Cardiac muscle cell (in vitro differentiated cells and primary cell): ENCODE measurements at regions not wholly inside any gene's neighbourhood (a gene's known extent, or its start where the extent isn't known, plus 50 kb on each side); places are given as distances from the start of the nearest gene placed in this dataset.

Source experiments
- DNase-seq, 2 donors: peaks; one replicate each; pipeline versions ENCODE4 v3.0.0 to v3.0.0-alpha.2; 2010 to 2017; ENCODE audit warnings: low read depth in 1 of 2, low spot score in 1 of 2
- H3K27ac ChIP-seq: fragments of 200-600 bp; sonication (generic); 2 replicates; pipeline ENCODE4 v1.5.1; 2016
- H3K27me3 ChIP-seq: fragments of 200-600 bp; sonication (generic); 2 replicates; pipeline ENCODE4 v1.6.0; 2016; ENCODE audit warnings: control low read depth
- H3K36me3 ChIP-seq: fragments of 200-600 bp; sonication (generic); 2 replicates; pipeline ENCODE4 v1.5.1; 2016; ENCODE audit warnings: control low read depth
- H3K4me1 ChIP-seq: fragments of 200-600 bp; sonication (generic); 2 replicates; pipeline ENCODE4 v1.8.1; 2017; ENCODE audit warnings: low read depth, mild to moderate bottlenecking, mixed run types
- H3K4me3 ChIP-seq: fragments of 200-600 bp; sonication (generic); 2 replicates; pipeline ENCODE4 v1.5.1; 2016; ENCODE audit warnings: mild to moderate bottlenecking
- H3K9me3 ChIP-seq: fragments of 200-600 bp; sonication (generic); 2 replicates; pipeline ENCODE4 v1.5.1; 2017; ENCODE audit warnings: low read depth, mild to moderate bottlenecking, control low read depth
- CTCF ChIP-seq: IDR thresholded peaks from 2 replicates; pipeline ENCODE4 v1.5.1; 2012; ENCODE audit warnings: low read depth, mild to moderate bottlenecking, low read length

GRCh38 chr2:43138441-43138840, 88.0 kb downstream of the ZFP36L2 start:
- Histone ChIP-seq H3K36me3 (no peaks in the 10 kb centered on the region), H3K27ac (no peak overlapping the region), H3K9me3 (no peaks in the 10 kb centered on the region), H3K27me3 (no peaks in the 10 kb centered on the region), H3K4me1 (no peaks in the 10 kb centered on the region), H3K4me3 (no peak overlapping the region)
- DNase-seq: no peak
- TF ChIP-seq CTCF: no peak

GRCh38 chr2:43136876-43137275, 89.5 kb downstream of the ZFP36L2 start:
- Histone ChIP-seq H3K9me3 (no peaks in the 10 kb centered on the region), H3K4me1 (no peaks in the 10 kb centered on the region), H3K4me3 (no peak overlapping the region), H3K27me3 (no peaks in the 10 kb centered on the region), H3K27ac (no peak overlapping the region), H3K36me3 (no peaks in the 10 kb centered on the region)
- no peak for DNase-seq
- TF ChIP-seq CTCF: no peak

GRCh38 chr2:43136011-43136799, 90.2 kb downstream of the ZFP36L2 start:
- Histone ChIP-seq H3K4me3 (no peak overlapping the region), H3K27me3 (no peaks in the 10 kb centered on the region), H3K36me3 (no peaks in the 10 kb centered on the region), H3K9me3 (no peaks in the 10 kb centered on the region), H3K4me1 (no peaks in the 10 kb centered on the region), H3K27ac (no peak overlapping the region)
- no peak for DNase-seq
- TF ChIP-seq CTCF: no peak

- Histone ChIP-seq H3K4me1 (no peaks in the 10 kb centered on the region), H3K27me3 (no peaks in the 10 kb centered on the region), H3K27ac (no peak overlapping the region), H3K36me3 (no peaks in the 10 kb centered on the region), H3K4me3 (no peak overlapping the region), H3K9me3 (no peaks in the 10 kb centered on the region)
- DNase-seq: no peak
- TF ChIP-seq CTCF: no peak
Measured at GRCh38 chr2:43135583-43135982, 90.8 kb downstream of the ZFP36L2 start.

- no peaks in the 10 kb centered on the region for H3K36me3 ChIP-seq
- peaks cover 6% of the 10 kb centered on the region for H3K4me1 ChIP-seq
- H3K27ac ChIP-seq: no peak overlapping the region
- no peak overlapping the region for H3K4me3 ChIP-seq
- no peak for DNase-seq
- no peaks in the 10 kb centered on the region for H3K27me3 ChIP-seq
- H3K9me3 ChIP-seq: no peaks in the 10 kb centered on the region
- no peak for TF ChIP-seq CTCF
Measured at GRCh38 chr2:43134571-43134889, 91.9 kb downstream of the ZFP36L2 start.
